ENCODE measurements at regions not wholly inside any gene's neighbourhood (a gene's known extent, or its start where the extent isn't known, plus 50 kb on each side); places are given as distances from the start of the nearest gene placed in this dataset.

- no peak for FAIRE-seq
Observed at GRCh38 chr1:192713921-192714320, 78.0 kb downstream of the RGS13 start.

- FAIRE-seq, result no peak
Observed at GRCh38 chr1:192724670-192725069, 84.2 kb upstream of the RGS2 start.

GRCh38 chr1:192726820-192727504 is 81.9 kb upstream of the RGS2 start:
- no peak for FAIRE-seq

DNA sequence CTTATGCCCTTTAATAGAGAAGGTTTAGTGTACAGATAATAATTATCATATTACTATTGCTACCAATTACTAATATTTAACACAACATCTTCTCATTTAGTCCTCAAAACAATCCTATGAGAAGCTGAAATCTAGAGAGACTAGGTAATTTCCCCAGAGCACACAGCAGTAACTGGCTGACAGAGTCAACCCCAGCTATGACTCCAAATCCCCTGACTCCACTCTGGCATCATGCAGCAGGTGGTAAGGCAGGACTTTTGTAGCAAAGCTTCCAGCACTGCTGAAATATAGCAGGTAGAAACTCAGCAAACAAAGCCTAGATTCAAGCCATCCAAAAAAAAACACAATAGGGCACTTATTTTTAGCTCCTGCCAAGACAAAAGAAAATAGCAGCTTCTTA is 79.3 kb upstream of the RGS2 start:
- FAIRE-seq, result no peak

GRCh38 chr1:192730198-192730597 is 78.6 kb upstream of the RGS2 start:
- FAIRE-seq, result no peak

DNA sequence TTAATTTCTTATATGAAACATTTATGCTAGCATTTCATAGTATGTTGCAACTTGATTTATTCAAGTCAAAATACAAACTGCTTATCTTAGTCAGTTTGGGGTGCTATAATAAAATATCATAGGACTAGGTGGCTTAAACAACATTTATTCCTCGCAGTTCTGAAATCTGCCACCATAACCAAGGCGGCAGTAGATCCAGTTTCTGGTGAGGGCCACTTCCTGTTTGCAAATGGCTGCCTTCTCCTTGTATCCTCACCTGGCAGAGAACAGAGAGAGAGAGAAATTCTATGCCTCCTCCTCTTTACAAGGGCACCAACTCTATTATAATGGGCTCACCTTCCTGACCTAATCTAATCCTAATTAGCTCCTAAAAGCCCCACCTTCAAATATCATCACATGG is 76.1 kb upstream of the RGS2 start:
- no peak for FAIRE-seq

DNA sequence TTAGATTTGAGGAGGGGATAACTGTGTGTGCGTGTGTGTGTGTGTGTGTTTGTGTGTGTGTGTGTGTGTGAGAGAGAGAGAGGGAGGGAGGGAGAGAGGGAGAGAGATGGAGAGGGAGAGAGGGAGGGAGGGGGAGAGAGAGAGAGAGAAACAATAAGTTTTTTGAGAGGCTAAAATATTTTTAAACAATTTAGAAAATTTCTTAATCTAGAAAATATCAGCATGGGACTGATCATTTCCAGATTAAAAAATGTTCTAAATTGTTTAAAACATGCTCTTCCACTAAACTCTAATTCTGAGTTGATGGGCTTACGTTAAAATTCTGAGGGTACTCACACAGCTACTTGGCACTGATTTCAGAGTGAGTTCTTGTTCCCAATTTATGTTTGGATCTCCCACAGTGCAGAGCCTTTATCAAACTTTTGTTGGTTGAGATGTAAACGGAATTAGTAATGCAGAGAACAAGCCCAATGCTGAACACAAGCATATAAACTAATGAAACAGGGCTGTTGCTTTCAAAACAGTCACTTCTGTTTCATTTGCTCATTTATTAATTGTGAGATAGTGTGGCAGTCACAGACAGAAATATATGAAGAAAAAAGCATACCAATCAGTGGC is 73.4 kb upstream of the RGS2 start:
- FAIRE-seq, result no peak

DNA sequence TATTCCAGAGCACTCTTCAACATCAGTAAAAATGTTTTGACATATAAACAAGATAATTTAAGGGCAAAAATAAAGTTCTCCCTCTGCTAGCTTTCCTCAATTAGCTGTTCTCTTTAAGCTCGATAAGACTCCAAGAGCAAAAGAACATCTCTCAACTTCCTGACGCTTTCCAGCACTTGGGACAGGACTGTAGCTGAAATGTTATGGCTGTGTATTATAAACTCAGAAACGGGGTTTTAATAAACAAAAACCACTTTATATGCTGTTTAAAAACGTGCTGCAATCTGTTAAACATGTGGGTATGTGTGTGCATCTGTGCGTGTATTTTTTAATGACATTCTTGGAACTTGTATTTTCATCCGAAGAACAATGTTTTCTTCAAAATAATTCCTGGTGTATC is 71.5 kb upstream of the RGS2 start:
- FAIRE-seq, result no peak

- FAIRE-seq, result no peak
Observed at GRCh38 chr1:192739476-192740184, 69.2 kb upstream of the RGS2 start.

GRCh38 chr1:192740214-192740613 is 68.6 kb upstream of the RGS2 start:
- FAIRE-seq, result peak; percentile 58

- no peak for FAIRE-seq
Observed at GRCh38 chr1:192741095-192741494, 67.7 kb upstream of the RGS2 start.

GRCh38 chr1:192747301-192747700 is 61.5 kb upstream of the RGS2 start:
- FAIRE-seq, result no peak

DNA sequence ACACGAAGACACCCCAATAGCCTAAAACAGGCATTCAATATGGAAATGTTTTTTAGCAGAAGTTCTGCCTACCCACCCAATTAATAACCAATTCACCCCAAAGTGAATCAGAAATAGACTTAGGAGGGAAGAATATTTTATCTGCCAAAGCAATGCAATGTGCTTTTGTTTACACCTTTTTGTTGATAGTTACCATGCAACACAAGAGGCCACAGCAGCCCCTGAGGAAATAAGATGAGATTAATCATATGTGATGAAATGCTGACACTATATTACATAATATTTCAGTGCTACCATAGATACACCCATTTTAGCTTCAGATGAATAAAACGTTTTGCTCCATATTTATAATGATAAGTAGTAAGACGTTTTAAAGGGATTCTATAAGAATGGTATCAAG is 60.9 kb upstream of the RGS2 start:
- no peak for FAIRE-seq

GRCh38 chr1:192749349-192749748 is 59.5 kb upstream of the RGS2 start:
- FAIRE-seq, result no peak

DNA sequence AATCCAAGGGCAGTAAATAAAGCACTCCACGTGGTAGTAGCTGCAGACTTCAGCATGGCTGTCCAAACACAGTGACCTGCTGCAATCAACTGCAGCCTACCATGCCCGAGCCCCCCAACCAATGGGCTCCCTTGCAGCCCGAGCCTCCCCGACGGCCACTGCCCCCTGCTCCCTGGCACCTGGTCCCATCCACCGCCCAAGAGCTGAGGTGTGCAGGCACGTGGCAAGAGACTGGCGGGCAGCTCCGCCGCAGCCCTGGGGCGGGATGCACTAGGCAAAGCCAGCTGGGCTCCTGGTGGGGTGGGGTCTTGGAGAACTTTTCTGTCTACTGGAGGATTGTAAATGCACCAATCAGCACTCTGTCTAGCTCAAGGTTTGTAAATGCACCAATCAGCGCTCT is 57.6 kb upstream of the RGS2 start:
- FAIRE-seq, result no peak

GRCh38 chr1:192756314-192756713 is 52.5 kb upstream of the RGS2 start:
- FAIRE-seq, result no peak

GRCh38 chr1:192756847-192757246 is 52.0 kb upstream of the RGS2 start:
- no peak for FAIRE-seq

DNA sequence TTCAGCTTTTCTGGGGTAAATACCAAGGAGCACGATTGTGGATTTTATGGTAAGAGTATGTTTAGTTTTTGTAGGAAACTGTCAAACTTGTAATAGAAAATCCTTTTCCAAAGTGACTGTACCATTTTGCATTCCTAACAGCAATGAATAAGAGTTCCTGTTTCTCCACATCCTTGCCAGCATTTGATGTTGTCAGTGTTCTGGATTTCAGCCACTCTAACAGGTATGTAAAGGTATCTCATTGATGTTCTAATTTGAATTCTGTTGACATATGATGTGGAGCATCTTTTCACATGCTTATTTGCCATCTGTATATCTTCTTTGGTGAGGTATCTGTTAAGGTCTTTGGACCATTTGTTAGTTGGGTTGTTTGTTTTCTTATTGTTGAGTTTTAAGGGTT is 50.3 kb upstream of the RGS2 start:
- FAIRE-seq, result no peak
